Trophoblast cell (in vitro differentiated cells and primary cell): ENCODE measurements at regions not wholly inside any gene's neighbourhood (a gene's known extent, or its start where the extent isn't known, plus 50 kb on each side); places are given as distances from the start of the nearest gene placed in this dataset.

Source experiments
- DNase-seq, 2 donors: peaks; one replicate each; pipeline ENCODE4 v3.0.0-alpha.2; 2016
- H2AFZ ChIP-seq: 2 replicates; pipeline ENCODE4 v1.6.1; 2013; ENCODE audit warnings: low read length, moderate library complexity, mild to moderate bottlenecking; ENCODE audit not compliant: insufficient read depth, poor library complexity
- H2AK5ac ChIP-seq: 2 replicates; pipeline ENCODE4 v1.6.1; 2013; ENCODE audit warnings: mild to moderate bottlenecking, low read length
- H2BK120ac ChIP-seq: 2 replicates; pipeline ENCODE4 v1.6.1; 2013; ENCODE audit warnings: low read length, mild to moderate bottlenecking, moderate library complexity; ENCODE audit not compliant: insufficient read depth, poor library complexity
- H2BK12ac ChIP-seq: 2 replicates; pipeline ENCODE4 v1.6.1; 2013; ENCODE audit warnings: mild to moderate bottlenecking, low read length, moderate library complexity
- H2BK5ac ChIP-seq: 2 replicates; pipeline ENCODE4 v1.6.1; 2013; ENCODE audit warnings: low read length, low read depth, moderate library complexity, mild to moderate bottlenecking; ENCODE audit not compliant: poor library complexity
- H3K14ac ChIP-seq: 2 replicates; pipeline ENCODE4 v1.6.1; 2013; ENCODE audit warnings: mild to moderate bottlenecking, low read length
- H3K18ac ChIP-seq: 2 replicates; pipeline ENCODE4 v1.6.1; 2013; ENCODE audit warnings: mild to moderate bottlenecking, low read length
- H3K23ac ChIP-seq: 2 replicates; pipeline ENCODE4 v1.6.1; 2013; ENCODE audit warnings: low read length
- H3K27ac ChIP-seq: 2 replicates; pipeline ENCODE4 v1.5.1; 2013; ENCODE audit warnings: low read depth, mild to moderate bottlenecking, inconsistent platforms, low read length, moderate library complexity
- H3K27me3 ChIP-seq: 2 replicates; pipeline ENCODE4 v1.6.1; 2013; ENCODE audit warnings: inconsistent platforms, mild to moderate bottlenecking, low read length, moderate library complexity; ENCODE audit not compliant: insufficient read depth
- H3K36me3 ChIP-seq, 2 experiments: 1 replicate in 1 of 2; 2 replicates in 1 of 2; pipeline ENCODE4 v1.6.1; 2013; ENCODE audit warnings: low read length in 2 of 2, mild to moderate bottlenecking in 2 of 2, moderate library complexity in 1 of 2; ENCODE audit not compliant: insufficient read depth in 2 of 2, control insufficient read depth in 1 of 2
- H3K4ac ChIP-seq: 2 replicates; pipeline ENCODE4 v1.6.1; 2013; ENCODE audit warnings: low read depth, mild to moderate bottlenecking, low read length, moderate library complexity
- H3K4me1 ChIP-seq, 2 experiments: 1 replicate in 1 of 2; 2 replicates in 1 of 2; pipeline ENCODE4 v1.6.1; 2013; ENCODE audit warnings: low read length in 2 of 2, mild to moderate bottlenecking in 2 of 2, moderate library complexity in 1 of 2; ENCODE audit not compliant: insufficient read depth in 2 of 2, control insufficient read depth in 1 of 2
- H3K4me2 ChIP-seq: 2 replicates; pipeline ENCODE4 v1.6.1; 2013; ENCODE audit warnings: inconsistent platforms, mild to moderate bottlenecking, low read length, moderate library complexity
- H3K4me3 ChIP-seq: 2 replicates; pipeline ENCODE4 v1.5.1; 2013; ENCODE audit warnings: mild to moderate bottlenecking, low read depth, low read length, inconsistent platforms
- H3K79me1 ChIP-seq: one replicate; pipeline ENCODE4 v1.6.1; 2013; ENCODE audit warnings: low read length
- H3K79me2 ChIP-seq: 2 replicates; pipeline ENCODE4 v1.6.1; 2013; ENCODE audit warnings: low read length, mild to moderate bottlenecking; ENCODE audit not compliant: control insufficient read depth, insufficient read depth, poor library complexity
- H3K9ac ChIP-seq: 2 replicates; pipeline ENCODE4 v1.6.1; 2013; ENCODE audit warnings: mild to moderate bottlenecking, low read length
- H3K9me3 ChIP-seq: 2 replicates; pipeline ENCODE4 v1.6.1; 2013; ENCODE audit warnings: low read depth, mild to moderate bottlenecking, control low read depth, inconsistent platforms, low read length; ENCODE audit not compliant: insufficient read depth
- H4K12ac ChIP-seq: 2 replicates; pipeline ENCODE4 v1.6.1; 2013; ENCODE audit warnings: low read depth, mild to moderate bottlenecking, low read length, moderate library complexity
- H4K8ac ChIP-seq: 2 replicates; pipeline ENCODE4 v1.6.1; 2013; ENCODE audit warnings: low read depth, mild to moderate bottlenecking, low read length, moderate library complexity
- H4K91ac ChIP-seq: one replicate; pipeline ENCODE4 v1.6.1; 2013; ENCODE audit warnings: low read depth, mild to moderate bottlenecking, low read length, moderate library complexity
- WGBS: extraction: QIAGEN DNeasy Blood & Tissue Kit; methylation state at CpG from one replicate; pipeline ENCODE4 v1.1.7; 2013; ENCODE audit warnings: missing lambda C conversion rate; ENCODE audit not compliant: insufficient read length, insufficient coverage; ENCODE audit errors: extremely low coverage; 5-methylcytosine and 5-hydroxymethylcytosine counted together

- no peak overlapping the region for H3K4me2 ChIP-seq
- H3K4ac ChIP-seq, result no peak overlapping the region
- no peak overlapping the region for H3K27ac ChIP-seq
- H3K9ac ChIP-seq, result no peak overlapping the region
- no peaks in the 10 kb centered on the region for H3K36me3 ChIP-seq
- DNase-seq, result no peak
- H3K9me3 ChIP-seq, result no peaks in the 10 kb centered on the region
- no peaks in the 10 kb centered on the region for H3K79me1 ChIP-seq
- H2AFZ ChIP-seq, result no peak overlapping the region
- no peaks in the 10 kb centered on the region for H3K27me3 ChIP-seq
- H2BK5ac ChIP-seq, result no peak overlapping the region
- no peak overlapping the region for H3K23ac ChIP-seq
- no peak overlapping the region for H3K18ac ChIP-seq
- H2BK120ac ChIP-seq, result no peak overlapping the region
- H4K8ac ChIP-seq, result no peak overlapping the region
- H3K4me1 ChIP-seq, result peaks cover 0 to 1% of the 10 kb centered on the region in 2 experiments
- no peak overlapping the region for H4K91ac ChIP-seq
- H3K14ac ChIP-seq, result no peak overlapping the region
- H2AK5ac ChIP-seq, result no peak overlapping the region
- H4K12ac ChIP-seq, result no peak overlapping the region
- no peak overlapping the region for H2BK12ac ChIP-seq
- H3K79me2 ChIP-seq, result no peaks in the 10 kb centered on the region
- H3K4me3 ChIP-seq, result no peak overlapping the region
These were observed 155.5 kb upstream of the ROPN1 start for GRCh38 chr3:124147429-124147828.

- H3K9ac ChIP-seq, result no peak overlapping the region
- no peak overlapping the region for H3K4me2 ChIP-seq
- no peak for DNase-seq
- H4K8ac ChIP-seq, result no peak overlapping the region
- H2BK120ac ChIP-seq, result no peak overlapping the region
- H3K18ac ChIP-seq, result no peak overlapping the region
- H3K4ac ChIP-seq, result no peak overlapping the region
- no peaks in the 10 kb centered on the region for H3K27me3 ChIP-seq
- H3K4me1 ChIP-seq, result peaks cover 0 to 1% of the 10 kb centered on the region in 2 experiments
- no peaks in the 10 kb centered on the region for H3K79me2 ChIP-seq
- no CpG with 5 or more reads among the region's 2 CpGs for WGBS
- no peak overlapping the region for H4K91ac ChIP-seq
- H2BK12ac ChIP-seq, result no peak overlapping the region
- no peak overlapping the region for H2AFZ ChIP-seq
- H3K79me1 ChIP-seq, result no peaks in the 10 kb centered on the region
- no peak overlapping the region for H3K14ac ChIP-seq
- no peak overlapping the region for H3K4me3 ChIP-seq
- H3K9me3 ChIP-seq, result no peaks in the 10 kb centered on the region
- no peaks in the 10 kb centered on the region for H3K36me3 ChIP-seq
- H3K23ac ChIP-seq, result no peak overlapping the region
- no peak overlapping the region for H2BK5ac ChIP-seq
- no peak overlapping the region for H4K12ac ChIP-seq
- no peak overlapping the region for H3K27ac ChIP-seq
- no peak overlapping the region for H2AK5ac ChIP-seq
These were observed 156.0 kb upstream of the ROPN1 start for GRCh38 chr3:124147946-124148345.

- no peak overlapping the region for H4K91ac ChIP-seq
- H2AK5ac ChIP-seq, result no peak overlapping the region
- H3K23ac ChIP-seq, result no peak overlapping the region
- no peak overlapping the region for H4K8ac ChIP-seq
- H3K14ac ChIP-seq, result no peak overlapping the region
- no peak overlapping the region for H2BK120ac ChIP-seq
- no peak overlapping the region for H3K4me2 ChIP-seq
- H2BK5ac ChIP-seq, result no peak overlapping the region
- no peak overlapping the region for H4K12ac ChIP-seq
- H3K79me2 ChIP-seq, result no peaks in the 10 kb centered on the region
- DNase-seq, result no peak
- WGBS, result no CpG with 5 or more reads among the region's 1 CpG
- H3K9ac ChIP-seq, result no peak overlapping the region
- no peak overlapping the region for H2BK12ac ChIP-seq
- no peak overlapping the region for H3K4ac ChIP-seq
- peaks cover 0 to 1% of the 10 kb centered on the region in 2 experiments for H3K4me1 ChIP-seq
- H3K18ac ChIP-seq, result no peak overlapping the region
- no peak overlapping the region for H3K27ac ChIP-seq
- H3K9me3 ChIP-seq, result no peaks in the 10 kb centered on the region
- H2AFZ ChIP-seq, result no peak overlapping the region
- H3K36me3 ChIP-seq, result no peaks in the 10 kb centered on the region
- H3K79me1 ChIP-seq, result no peaks in the 10 kb centered on the region
- H3K4me3 ChIP-seq, result no peak overlapping the region
- no peaks in the 10 kb centered on the region for H3K27me3 ChIP-seq
These were observed 157.2 kb upstream of the ROPN1 start for GRCh38 chr3:124149081-124149480.

GRCh38 chr3:124149771-124150170, 157.8 kb upstream of the ROPN1 start:
- no peak overlapping the region for H2AFZ ChIP-seq
- no peak overlapping the region for H3K23ac ChIP-seq
- H2BK120ac ChIP-seq, result no peak overlapping the region
- H4K91ac ChIP-seq, result no peak overlapping the region
- H4K12ac ChIP-seq, result no peak overlapping the region
- peaks cover 0 to 1% of the 10 kb centered on the region in 2 experiments for H3K4me1 ChIP-seq
- no peak overlapping the region for H3K4ac ChIP-seq
- no peak overlapping the region for H3K14ac ChIP-seq
- H3K27me3 ChIP-seq, result no peaks in the 10 kb centered on the region
- no peaks in the 10 kb centered on the region for H3K79me1 ChIP-seq
- H3K4me2 ChIP-seq, result no peak overlapping the region
- no peak overlapping the region for H3K9ac ChIP-seq
- no peak overlapping the region for H3K4me3 ChIP-seq
- H3K79me2 ChIP-seq, result no peaks in the 10 kb centered on the region
- H3K18ac ChIP-seq, result no peak overlapping the region
- DNase-seq, result no peak
- no CpG with 5 or more reads among the region's 3 CpGs for WGBS
- no peaks in the 10 kb centered on the region for H3K36me3 ChIP-seq
- H3K9me3 ChIP-seq, result no peaks in the 10 kb centered on the region
- H3K27ac ChIP-seq, result no peak overlapping the region
- no peak overlapping the region for H2BK12ac ChIP-seq
- no peak overlapping the region for H2AK5ac ChIP-seq
- H4K8ac ChIP-seq, result no peak overlapping the region
- H2BK5ac ChIP-seq, result no peak overlapping the region
